Fibroblast of skin of left quadriceps (primary cell): ENCODE measurements at regions not wholly inside any gene's neighbourhood (a gene's known extent, or its start where the extent isn't known, plus 50 kb on each side); places are given as distances from the start of the nearest gene placed in this dataset.
A peak's percentile ranks its signal among the peaks of the same experiment; 100 is the strongest.

Experiments
- DNase-seq, 2 experiments: peaks; one replicate each; pipeline ENCODE4 v3.0.0-alpha.2; 2013; ENCODE audit warnings: low read depth in 2 of 2

- DNase-seq = no peak
Measured at GRCh38 chr6:95142661-95143335, 434.5 kb upstream of the MANEA start.

GRCh38 chr6:95143408-95144180, 433.7 kb upstream of the MANEA start:
- no peak for DNase-seq

DNA sequence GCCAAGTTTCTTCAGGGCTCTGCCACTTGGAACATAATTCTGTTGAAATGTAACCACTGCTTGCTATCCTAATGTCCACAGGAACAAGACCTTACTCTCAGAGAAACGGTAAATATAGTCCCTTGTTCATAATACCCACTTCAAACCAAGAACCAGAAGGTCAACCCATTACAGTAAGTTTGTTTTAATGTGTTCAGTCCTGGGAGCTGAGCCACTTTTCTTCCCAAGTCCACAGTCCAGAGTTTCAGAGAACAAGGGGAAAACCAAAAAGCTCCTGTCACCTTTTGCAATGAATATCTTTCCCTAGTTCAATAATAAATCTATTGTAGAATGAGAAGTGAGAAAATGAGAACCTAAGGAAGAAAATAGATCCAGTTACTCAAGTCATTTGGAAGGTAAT, 431.9 kb upstream of the MANEA start:
- no peak for DNase-seq

GRCh38 chr6:95159557-95159956, 417.8 kb upstream of the MANEA start:
- DNase-seq = no peak

GRCh38 chr6:95169775-95170174, 407.6 kb upstream of the MANEA start:
- DNase-seq = peak in 1 of 2 experiments; percentile 11

GRCh38 chr6:95175927-95176675, 401.2 kb upstream of the MANEA start:
- DNase-seq = peak; percentile 61 to 64

- DNase-seq = no peak
Measured at GRCh38 chr6:95185874-95186273, 391.5 kb upstream of the MANEA start.

- DNase-seq = no peak
Measured at GRCh38 chr6:95186710-95187109, 390.6 kb upstream of the MANEA start.

- DNase-seq = no peak
Measured at GRCh38 chr6:95197590-95197989, 379.7 kb upstream of the MANEA start.

DNA sequence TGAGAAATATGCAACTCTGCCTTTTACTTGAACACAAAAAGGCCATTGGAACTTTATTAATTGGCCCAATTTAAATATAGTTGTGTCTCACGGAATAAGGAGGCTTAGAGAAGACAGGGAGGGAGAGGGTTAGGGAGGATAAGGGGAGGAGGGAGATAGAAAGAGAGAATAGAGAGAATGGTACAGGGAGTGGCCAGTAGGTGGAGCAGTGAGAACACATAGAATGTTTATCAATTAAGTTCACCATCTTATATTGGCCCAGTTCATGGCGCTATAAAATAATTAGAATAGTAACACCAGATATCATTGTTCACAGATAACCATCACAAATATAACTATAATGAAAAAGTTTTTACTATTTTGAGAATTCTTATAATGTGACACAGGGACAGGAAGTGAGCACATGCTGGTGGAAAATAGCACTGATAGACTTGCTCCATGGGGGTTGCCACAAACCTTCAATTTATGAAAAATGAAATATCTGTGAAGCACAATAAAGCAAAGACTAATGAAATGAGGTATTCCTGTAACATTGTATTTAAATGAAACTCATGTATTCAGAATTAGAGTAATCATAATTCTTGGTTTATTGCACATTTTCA, 374.1 kb upstream of the MANEA start:
- DNase-seq = peak; percentile 27 to 34

DNA sequence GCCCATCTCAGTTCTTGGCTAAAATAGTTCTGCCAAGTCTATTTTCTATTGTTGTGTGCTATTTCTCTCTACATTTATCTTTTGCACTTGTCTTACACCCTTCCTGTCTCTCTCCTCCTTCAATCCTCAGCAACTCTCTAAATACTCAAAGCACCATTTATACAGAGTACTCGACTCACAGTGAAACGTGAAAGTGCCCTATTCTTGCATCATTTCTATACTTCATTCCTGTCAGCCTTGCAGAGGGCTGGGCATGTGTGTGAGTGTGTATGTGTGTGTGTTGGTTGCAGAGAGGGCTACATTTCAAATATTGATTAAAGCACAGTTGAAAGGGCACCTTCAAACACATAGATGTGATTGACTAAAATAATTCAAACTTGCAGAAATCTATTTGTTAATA, 373.2 kb upstream of the MANEA start:
- DNase-seq = no peak

GRCh38 chr6:95208621-95209020, 368.7 kb upstream of the MANEA start:
- no peak for DNase-seq

- DNase-seq = no peak
Measured at GRCh38 chr6:95209074-95209473, 368.3 kb upstream of the MANEA start.

DNA sequence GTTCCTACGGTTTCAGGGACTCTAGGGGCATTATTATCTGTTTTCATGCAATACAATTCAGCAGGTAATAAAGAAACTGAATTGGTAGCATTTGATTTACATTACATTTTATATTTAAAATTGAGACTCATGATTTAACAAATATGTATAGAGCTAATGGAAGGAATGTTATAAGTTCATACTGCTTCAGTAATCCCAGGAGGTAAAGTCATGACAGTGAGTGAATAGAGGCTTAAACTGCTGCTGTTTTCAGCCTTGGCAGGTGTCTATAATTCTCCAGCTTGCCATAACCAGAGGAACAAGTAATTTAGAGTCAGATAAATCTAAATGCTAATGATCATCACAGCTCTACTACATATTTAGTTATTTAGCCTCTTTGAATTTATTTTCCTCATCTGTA, 360.8 kb upstream of the MANEA start:
- no peak for DNase-seq

GRCh38 chr6:95227351-95227750, 350.0 kb upstream of the MANEA start:
- DNase-seq = no peak

DNA sequence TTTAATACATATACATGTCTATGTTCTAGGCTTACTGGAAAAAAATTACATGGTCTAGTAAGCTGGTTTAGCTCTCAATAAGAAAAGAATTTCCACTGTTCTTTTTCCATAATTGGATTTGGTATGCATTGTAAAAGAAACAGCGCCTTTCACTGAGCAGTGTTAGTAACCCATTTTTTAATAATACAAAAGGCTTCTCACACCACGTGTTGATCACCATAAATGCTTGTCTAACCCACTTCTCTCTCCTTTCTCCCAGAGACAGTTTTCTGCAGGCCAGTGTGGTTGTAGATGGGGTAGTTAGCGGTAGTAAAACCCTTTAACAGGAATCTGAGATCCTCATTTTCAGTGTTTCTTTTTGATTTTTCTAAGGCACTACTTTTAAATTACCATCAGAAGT, 348.7 kb upstream of the MANEA start:
- no peak for DNase-seq

GRCh38 chr6:95230071-95230740, 347.1 kb upstream of the MANEA start:
- DNase-seq = peak; percentile 15 to 22

DNA sequence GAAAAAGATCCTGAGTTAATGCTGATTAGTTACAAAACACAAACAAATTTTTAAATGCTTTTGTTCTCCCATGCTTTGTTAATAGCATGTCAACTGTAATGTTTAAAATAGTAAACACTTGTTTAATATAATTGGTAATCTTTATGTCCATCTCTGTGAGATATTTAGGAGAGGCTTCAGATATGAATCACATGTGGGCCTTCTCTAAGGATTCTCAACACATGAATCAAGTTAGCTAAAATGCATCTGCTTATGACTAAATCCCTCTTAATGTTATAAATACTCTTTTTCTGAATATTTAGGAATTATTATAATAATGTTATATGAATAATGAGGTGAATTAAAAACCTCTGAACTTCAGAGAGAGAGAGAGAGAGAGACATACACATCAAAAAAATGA, 345.9 kb upstream of the MANEA start:
- DNase-seq = peak; percentile 11 to 21

GRCh38 chr6:95232446-95232845, 344.9 kb upstream of the MANEA start:
- DNase-seq = peak; percentile 51 to 52

DNA sequence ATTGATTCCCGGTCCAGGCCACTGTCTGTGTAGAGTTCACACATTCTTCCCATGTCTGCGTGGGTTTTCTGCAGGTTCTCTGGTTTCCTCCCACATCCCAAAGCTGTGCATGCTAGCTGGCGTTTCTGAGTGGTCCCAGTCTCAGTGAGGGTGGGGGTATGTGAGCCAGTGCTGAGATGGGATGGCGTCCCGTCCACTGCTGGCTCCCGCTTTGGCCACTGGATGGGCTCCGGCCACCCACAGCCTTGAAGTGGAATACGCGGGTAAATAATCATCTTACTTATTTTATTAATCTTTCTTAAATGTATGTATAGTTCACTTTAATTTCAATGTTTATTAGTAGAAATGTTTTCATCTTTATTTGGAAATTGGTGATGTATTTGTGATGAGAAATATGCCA, 343.5 kb upstream of the MANEA start:
- no peak for DNase-seq

- DNase-seq = peak; percentile 90 to 93
Measured at GRCh38 chr6:95240514-95240913, 336.8 kb upstream of the MANEA start.

- no peak for DNase-seq
Measured at GRCh38 chr6:95242560-95242959, 334.8 kb upstream of the MANEA start.
